AG09319 (cell line): ENCODE measurements at regions not wholly inside any gene's neighbourhood (a gene's known extent, or its start where the extent isn't known, plus 50 kb on each side); places are given as distances from the start of the nearest gene placed in this dataset.

ENCODE experiments used
- DNase-seq: peaks from one replicate; pipeline ENCODE4 v3.0.0-alpha.2; 2010; ENCODE audit warnings: low read depth; ENCODE audit errors: extremely low read depth
- CTCF ChIP-seq: IDR thresholded peaks from 2 replicates; pipeline ENCODE4 v1.5.1; 2011; ENCODE audit warnings: low read depth, mild to moderate bottlenecking, inconsistent platforms, low read length, moderate library complexity

GRCh38 chr7:149622444-149623210, 125.0 kb upstream of the ZNF746 start:
- no peak for DNase-seq
- no peak for TF ChIP-seq CTCF

GRCh38 chr7:149621776-149622175, 124.2 kb upstream of the ZNF746 start:
- TF ChIP-seq CTCF: no peak
- DNase-seq: no peak

GRCh38 chr7:149620961-149621360, 123.4 kb upstream of the ZNF746 start:
- TF ChIP-seq CTCF: no peak
- DNase-seq: no peak

- DNase-seq: no peak
- TF ChIP-seq CTCF: no peak
Measured at GRCh38 chr7:149616898-149617297, 119.3 kb upstream of the ZNF746 start.

GRCh38 chr7:149615690-149616270, 118.2 kb upstream of the ZNF746 start:
- DNase-seq: no peak
- no peak for TF ChIP-seq CTCF

- TF ChIP-seq CTCF: no peak
- DNase-seq: no peak
Measured at GRCh38 chr7:149610441-149611011, 112.9 kb upstream of the ZNF746 start.

- no peak for TF ChIP-seq CTCF
- no peak for DNase-seq
Measured at GRCh38 chr7:149608168-149608567, 110.6 kb upstream of the ZNF746 start.
